ENCODE measurements at regions not wholly inside any gene's neighbourhood (a gene's known extent, or its start where the extent isn't known, plus 50 kb on each side); places are given as distances from the start of the nearest gene placed in this dataset.

DNA sequence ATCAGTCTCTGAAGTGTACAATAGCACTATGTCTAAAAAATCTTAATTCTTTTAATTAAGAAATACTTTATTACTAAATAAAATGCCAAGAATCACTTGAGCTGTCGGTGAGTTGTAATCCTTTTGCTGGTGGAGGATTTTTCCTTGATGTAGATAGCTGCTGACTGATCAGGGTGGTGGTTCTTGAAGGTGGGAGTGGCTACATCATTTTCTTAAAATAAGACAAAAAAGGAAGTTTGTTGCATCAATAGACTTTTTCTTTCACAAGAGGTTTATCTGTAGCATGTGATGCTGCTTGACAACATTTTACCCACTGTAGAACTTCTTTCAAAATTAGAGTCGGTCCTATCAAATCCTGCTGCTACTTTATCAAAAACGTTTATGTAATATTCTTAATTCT lies 68.8 kb upstream of the ZC4H2 start:
- in situ Hi-C loops (cut with HindIII; ENCODE audit: low pct_ligation_motif_present, low pct_unique_long_range_greater_than_20kb, low sequenced_read_pairs), result no loop called here

DNA sequence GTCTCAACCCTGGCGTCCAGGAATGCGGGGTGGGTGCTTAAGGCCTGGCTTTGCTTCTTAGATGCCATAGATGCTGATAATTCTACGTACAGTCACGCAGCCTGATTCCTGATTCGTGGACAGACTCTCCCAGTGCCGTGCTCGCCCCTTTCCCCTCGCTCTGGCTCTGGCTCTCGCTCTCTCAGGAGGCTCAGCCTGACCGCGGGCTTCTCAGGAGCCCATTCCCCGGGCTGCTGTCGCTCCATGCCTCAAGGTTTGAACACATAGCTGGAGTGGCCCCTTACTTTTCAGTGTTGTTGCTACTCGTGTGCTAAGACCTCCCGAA lies 59.2 kb upstream of the ZC4H2 start:
- no peak for DNase-seq
- in situ Hi-C loops (cut with HindIII; ENCODE audit: low pct_ligation_motif_present, low pct_unique_long_range_greater_than_20kb, low sequenced_read_pairs), result no loop called here

More for the DNA sequence above, 68.8 kb upstream of the ZC4H2 start:
- no peak for DNase-seq

GRCh38 chrX:65034668-65035445 lies 58.6 kb upstream of the ZC4H2 start, which contains the start of gene ZC3H12B:
Gene ZC3H12B (plus strand): TSS chrX:65034826.
- DNase-seq, result peak; percentile 61
- in situ Hi-C loops (cut with HindIII; ENCODE audit: low pct_ligation_motif_present, low pct_unique_long_range_greater_than_20kb, low sequenced_read_pairs), result no loop called here

DNA sequence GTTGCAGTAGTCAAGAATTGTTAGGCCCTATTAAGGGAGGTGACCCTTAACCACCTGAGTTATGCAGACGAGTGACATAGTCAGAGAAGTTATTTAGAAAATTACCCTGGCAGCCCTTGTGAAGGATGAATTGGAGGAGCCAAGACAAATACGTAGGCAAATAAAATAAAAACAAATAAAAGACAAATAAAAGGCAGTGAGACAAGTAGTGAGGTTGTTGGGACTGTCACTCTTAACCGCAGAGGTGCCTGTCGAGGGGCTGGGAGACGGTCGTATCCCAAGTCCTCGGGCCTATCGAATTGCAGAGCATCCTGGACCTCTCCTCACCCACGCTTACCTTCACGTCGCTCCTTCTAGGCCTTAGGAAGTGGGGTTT lies 58.0 kb upstream of the ZC4H2 start:
- DNase-seq, result no peak
- in situ Hi-C loops (cut with HindIII; ENCODE audit: low pct_ligation_motif_present, low pct_unique_long_range_greater_than_20kb, low sequenced_read_pairs), result no loop called here

Measured in ACHN (cell line).